ENCODE measurements at regions not wholly inside any gene's neighbourhood (a gene's known extent, or its start where the extent isn't known, plus 50 kb on each side); places are given as distances from the start of the nearest gene placed in this dataset.

DNA sequence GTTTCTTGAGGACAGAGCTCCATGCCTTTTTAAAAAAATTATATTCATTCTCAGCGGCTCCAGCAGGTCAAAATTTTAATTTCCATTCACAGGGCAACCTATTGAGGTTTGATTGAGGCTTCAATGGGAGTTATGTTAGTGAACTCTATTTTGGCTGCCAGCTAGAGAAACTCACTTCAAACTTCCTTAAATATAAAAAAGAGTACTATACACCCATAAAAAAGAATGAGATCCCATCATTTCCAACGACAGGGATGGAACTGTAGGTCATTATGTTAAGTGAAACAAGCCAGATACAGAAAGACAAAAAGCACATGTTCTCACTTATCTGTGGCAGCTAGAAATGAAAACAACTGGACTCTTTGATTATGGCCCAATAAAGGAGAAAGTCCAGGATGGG lies 176.8 kb upstream of the IL12B start:
- TF ChIP-seq, protein P1, sequence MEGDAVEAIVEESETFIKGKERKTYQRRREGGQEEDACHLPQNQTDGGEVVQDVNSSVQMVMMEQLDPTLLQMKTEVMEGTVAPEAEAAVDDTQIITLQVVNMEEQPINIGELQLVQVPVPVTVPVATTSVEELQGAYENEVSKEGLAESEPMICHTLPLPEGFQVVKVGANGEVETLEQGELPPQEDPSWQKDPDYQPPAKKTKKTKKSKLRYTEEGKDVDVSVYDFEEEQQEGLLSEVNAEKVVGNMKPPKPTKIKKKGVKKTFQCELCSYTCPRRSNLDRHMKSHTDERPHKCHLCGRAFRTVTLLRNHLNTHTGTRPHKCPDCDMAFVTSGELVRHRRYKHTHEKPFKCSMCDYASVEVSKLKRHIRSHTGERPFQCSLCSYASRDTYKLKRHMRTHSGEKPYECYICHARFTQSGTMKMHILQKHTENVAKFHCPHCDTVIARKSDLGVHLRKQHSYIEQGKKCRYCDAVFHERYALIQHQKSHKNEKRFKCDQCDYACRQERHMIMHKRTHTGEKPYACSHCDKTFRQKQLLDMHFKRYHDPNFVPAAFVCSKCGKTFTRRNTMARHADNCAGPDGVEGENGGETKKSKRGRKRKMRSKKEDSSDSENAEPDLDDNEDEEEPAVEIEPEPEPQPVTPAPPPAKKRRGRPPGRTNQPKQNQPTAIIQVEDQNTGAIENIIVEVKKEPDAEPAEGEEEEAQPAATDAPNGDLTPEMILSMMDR (conservative IDR thresholded peaks at IDR 0.05; ENCODE audit: control insufficient read depth, insufficient read depth, low read depth, low read length): no peak
- H3K4me3 ChIP-seq (ENCODE audit: control insufficient read depth, low read depth, low read length): no peak overlapping the region

DNA sequence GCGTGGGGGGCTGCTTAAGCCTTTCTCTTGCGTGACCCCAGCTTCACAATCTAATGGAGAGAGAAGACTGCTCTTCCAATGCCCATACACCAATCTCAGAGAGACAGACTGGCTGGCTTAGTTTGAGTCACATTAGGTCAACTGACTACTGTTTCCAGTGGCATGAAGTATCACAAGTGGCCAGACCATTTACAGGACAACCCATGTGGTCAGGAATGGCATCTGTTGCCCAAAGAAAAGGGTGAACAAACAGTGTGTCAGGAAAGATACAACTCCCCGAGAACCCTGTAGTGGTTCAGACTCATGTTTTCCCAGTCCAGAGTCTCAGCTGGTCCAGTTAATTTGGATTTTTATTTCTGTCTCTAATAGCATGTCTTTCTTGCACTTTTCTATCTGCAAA lies 177.4 kb upstream of the IL12B start:
- TF ChIP-seq, protein P1 (conservative IDR thresholded peaks at IDR 0.05; ENCODE audit: control insufficient read depth, insufficient read depth, low read depth, low read length): no peak
- no peak for DNase-seq (ENCODE audit: low read depth)
- no peak overlapping the region for H3K4me3 ChIP-seq (ENCODE audit: control insufficient read depth, low read depth, low read length)

More for the DNA sequence above, 176.8 kb upstream of the IL12B start:
- no peak for DNase-seq (ENCODE audit: low read depth)

DNA sequence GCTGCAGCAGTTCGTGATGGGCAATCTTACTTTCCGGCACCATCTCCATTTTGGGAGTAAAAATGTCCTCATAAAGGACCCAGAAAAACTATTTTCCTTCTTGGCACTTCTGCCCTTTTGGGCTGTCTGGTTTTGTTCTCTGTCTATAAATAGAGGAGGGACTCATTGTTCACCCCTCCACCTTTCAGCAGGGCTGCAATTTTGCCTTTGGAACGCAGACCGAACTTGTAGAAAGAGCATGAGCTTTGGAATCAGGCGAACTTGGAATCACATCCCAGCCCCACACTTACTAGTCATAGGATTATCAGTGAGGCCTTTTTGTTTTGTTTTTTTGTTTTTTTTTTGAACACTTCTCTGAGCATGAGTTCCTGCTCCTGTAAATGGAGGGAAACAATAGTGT lies 178.1 kb upstream of the IL12B start:
- DNase-seq (ENCODE audit: low read depth): no peak
- no peak overlapping the region for H3K4me3 ChIP-seq (ENCODE audit: control insufficient read depth, low read depth, low read length)
- TF ChIP-seq, protein P1 (conservative IDR thresholded peaks at IDR 0.05; ENCODE audit: control insufficient read depth, insufficient read depth, low read depth, low read length): no peak

DNA sequence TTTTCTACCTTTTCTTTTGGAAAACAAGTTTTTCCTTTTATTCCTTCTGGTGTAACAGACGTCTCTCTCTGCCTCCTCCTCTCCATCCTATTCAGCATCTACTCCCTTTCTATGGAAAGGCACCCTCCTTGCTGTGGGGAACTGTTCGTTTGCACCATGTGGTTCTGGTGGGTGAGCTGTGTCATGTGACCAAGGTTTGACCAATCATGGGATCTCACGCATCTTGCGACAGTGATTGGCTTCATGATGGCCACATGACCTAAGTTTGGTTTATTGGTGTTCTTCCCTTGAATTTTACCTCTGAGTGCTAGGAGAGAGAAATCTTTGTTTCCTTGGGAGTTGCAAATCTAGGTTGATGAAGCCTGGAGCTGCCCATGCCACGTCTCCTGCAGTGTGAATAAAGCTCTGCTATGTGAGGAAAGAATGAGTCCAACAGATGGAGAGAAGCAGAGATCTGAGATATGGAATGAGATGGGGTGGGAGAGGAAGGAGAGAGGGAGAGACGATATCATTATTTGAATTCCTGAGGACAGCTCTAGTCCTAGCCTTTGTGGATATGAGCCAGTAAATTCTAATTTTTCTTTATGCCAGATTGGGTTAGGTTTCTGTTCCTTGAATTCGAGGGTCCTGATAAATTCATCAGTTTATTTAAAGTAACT lies 178.8 kb upstream of the IL12B start:
- TF ChIP-seq, protein P1 (conservative IDR thresholded peaks at IDR 0.05; ENCODE audit: control insufficient read depth, insufficient read depth, low read depth, low read length): no peak
- no peak overlapping the region for H3K4me3 ChIP-seq (ENCODE audit: control insufficient read depth, low read depth, low read length)
- no peak for DNase-seq (ENCODE audit: low read depth)

DNA sequence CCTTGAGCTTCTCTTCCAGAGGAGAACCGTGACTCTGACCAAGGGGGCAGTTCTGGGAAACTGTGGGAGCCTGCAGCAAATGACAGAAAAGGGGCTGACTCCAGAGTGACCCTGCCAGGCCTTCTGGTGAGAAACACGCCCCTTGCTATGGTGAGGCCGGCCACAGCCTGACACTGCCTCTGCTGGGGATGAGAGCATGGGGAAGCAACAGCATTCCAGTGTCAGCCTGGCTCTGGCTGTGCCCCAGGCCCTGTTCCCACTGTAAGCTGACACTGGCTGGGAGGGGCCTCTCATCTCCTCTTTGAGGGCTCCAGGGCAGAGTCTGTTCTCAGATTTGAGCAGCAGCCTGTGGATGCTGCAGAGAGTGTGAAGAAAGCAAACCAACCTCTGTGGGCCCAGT lies 180.0 kb upstream of the IL12B start:
- no peak overlapping the region for H3K4me3 ChIP-seq (ENCODE audit: control insufficient read depth, low read depth, low read length)
- TF ChIP-seq, protein P1 (conservative IDR thresholded peaks at IDR 0.05; ENCODE audit: control insufficient read depth, insufficient read depth, low read depth, low read length): no peak
- peak; percentile 52 for DNase-seq (ENCODE audit: low read depth)

DNA sequence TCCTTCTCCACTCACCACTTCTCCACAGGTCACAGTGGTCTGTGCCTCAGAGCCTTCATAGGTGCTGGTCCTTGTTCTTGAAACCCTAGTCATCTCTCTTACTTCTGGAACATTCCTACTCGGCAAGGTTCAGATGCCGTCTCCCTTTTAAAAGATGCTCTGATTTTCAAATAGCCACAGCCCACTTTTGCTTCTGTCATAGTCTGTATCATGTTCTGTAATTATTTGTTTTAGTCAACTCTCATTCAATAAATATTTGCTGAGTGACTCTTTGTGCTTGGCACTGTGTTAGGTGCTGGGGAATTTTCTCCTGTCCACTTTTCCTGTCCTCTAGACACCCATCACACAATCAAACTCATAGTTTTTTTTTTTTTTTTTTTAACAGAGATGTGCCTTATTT lies 181.3 kb upstream of the IL12B start:
- no peak overlapping the region for H3K4me3 ChIP-seq (ENCODE audit: control insufficient read depth, low read depth, low read length)
- peak; percentile 11 for DNase-seq (ENCODE audit: low read depth)
- TF ChIP-seq, protein P1 (conservative IDR thresholded peaks at IDR 0.05; ENCODE audit: control insufficient read depth, insufficient read depth, low read depth, low read length): no peak

DNA sequence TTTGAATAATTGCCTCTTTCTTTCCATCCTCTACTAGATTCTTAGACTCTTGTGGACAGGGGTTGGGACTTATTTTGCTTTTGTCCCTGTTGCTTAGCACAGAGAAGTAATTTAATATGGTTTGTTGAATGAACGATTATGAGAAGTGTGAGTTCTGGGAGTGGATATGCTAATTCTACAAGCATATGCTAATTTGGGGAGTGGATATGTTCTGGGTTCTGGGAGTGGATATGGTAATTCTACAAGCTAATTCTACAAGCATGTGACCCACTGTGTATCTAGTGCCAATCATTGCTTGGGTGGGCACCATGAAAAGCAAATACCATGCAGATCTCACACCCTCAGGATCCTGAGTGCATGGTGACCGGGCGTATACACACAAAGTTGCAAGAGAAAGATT lies 181.8 kb upstream of the IL12B start:
- no peak overlapping the region for H3K4me3 ChIP-seq (ENCODE audit: control insufficient read depth, low read depth, low read length)
- DNase-seq (ENCODE audit: low read depth): no peak
- TF ChIP-seq, protein P1 (conservative IDR thresholded peaks at IDR 0.05; ENCODE audit: control insufficient read depth, insufficient read depth, low read depth, low read length): no peak

Measured in fibroblast of mammary gland (primary cell).